Endodermal cell (in vitro differentiated cells): ENCODE measurements at regions not wholly inside any gene's neighbourhood (a gene's known extent, or its start where the extent isn't known, plus 50 kb on each side); places are given as distances from the start of the nearest gene placed in this dataset.

Experiments used
- DNase-seq: peaks from one replicate; pipeline ENCODE4 v3.0.0-alpha.2; 2017
- H3K27ac ChIP-seq: 2 replicates; pipeline ENCODE4 v1.5.1; 2013; ENCODE audit warnings: mild to moderate bottlenecking, low read depth, low read length, moderate library complexity
- H3K27me3 ChIP-seq: 2 replicates; pipeline ENCODE4 v1.6.1; 2013; ENCODE audit warnings: mild to moderate bottlenecking, low read length, moderate library complexity; ENCODE audit not compliant: insufficient read depth, control insufficient read depth, poor library complexity, severe bottlenecking
- H3K36me3 ChIP-seq: 2 replicates; pipeline ENCODE4 v1.7.0; 2013; ENCODE audit warnings: mild to moderate bottlenecking, low read length, moderate library complexity; ENCODE audit not compliant: control insufficient read depth, insufficient read depth
- H3K4me1 ChIP-seq: one replicate; pipeline ENCODE4 v1.7.0; 2013; ENCODE audit warnings: low read length; ENCODE audit not compliant: control insufficient read depth, insufficient read depth
- H3K4me3 ChIP-seq: 2 replicates; pipeline ENCODE4 v1.5.1; 2013; ENCODE audit warnings: mild to moderate bottlenecking, low read length, moderate library complexity
- H3K9ac ChIP-seq: 2 replicates; pipeline ENCODE4 v1.6.1; 2013; ENCODE audit warnings: mild to moderate bottlenecking, low read length, moderate library complexity; ENCODE audit not compliant: poor library complexity, severe bottlenecking; ENCODE audit errors: extremely low read depth
- H3K9me3 ChIP-seq: 2 replicates; pipeline ENCODE4 v1.6.1; 2013; ENCODE audit warnings: mild to moderate bottlenecking, low read length, moderate library complexity; ENCODE audit not compliant: control insufficient read depth
- H3K27ac Mint-ChIP-seq: 2 replicates; pipeline ENCODE4 v1.8.0; 2020; ENCODE audit warnings: mixed read lengths
- H3K27me3 Mint-ChIP-seq: 2 replicates; pipeline ENCODE4 v1.8.0; 2021; ENCODE audit warnings: mild to moderate bottlenecking, mixed read lengths; ENCODE audit not compliant: insufficient read depth
- H3K36me3 Mint-ChIP-seq: 2 replicates; pipeline ENCODE4 v1.8.0; 2020; ENCODE audit warnings: low read depth, mixed read lengths
- H3K4me1 Mint-ChIP-seq: 2 replicates; pipeline ENCODE4 v1.8.0; 2020; ENCODE audit warnings: mixed read lengths
- H3K4me3 Mint-ChIP-seq: 2 replicates; pipeline ENCODE4 v1.8.0; 2020; ENCODE audit warnings: mild to moderate bottlenecking, moderate library complexity, mixed read lengths
- H3K9me3 Mint-ChIP-seq: 2 replicates; pipeline ENCODE4 v1.8.0; 2020; ENCODE audit warnings: mild to moderate bottlenecking, mixed read lengths
- CTCF ChIP-seq: fragments of 200-600 bp; sonication (generic); conservative IDR thresholded peaks from 2 replicates; pipeline ENCODE4 v1.5.0; 2021; ENCODE audit warnings: antibody characterized with exemption, mild to moderate bottlenecking
- WGBS, 2 experiments: methylation state at CpG; one replicate each; pipeline versions ENCODE4 v1.1.5 to v1.1.7; 2013; ENCODE audit warnings: missing lambda C conversion rate in 2 of 2, mixed read lengths in 1 of 2; ENCODE audit not compliant: insufficient coverage in 1 of 2, insufficient read length in 1 of 2; 5-methylcytosine and 5-hydroxymethylcytosine counted together

GRCh38 chr3:127088511-127089351 is 104.2 kb upstream of the PRR23E start:
- 83 to 90% methylated on average over 15 to 20 of the region's 20 CpGs for WGBS, 2 experiments
- TF ChIP-seq CTCF = peak; percentile 26
- H3K9me3 Mint-ChIP-seq = no peaks in the 10 kb centered on the region

DNA sequence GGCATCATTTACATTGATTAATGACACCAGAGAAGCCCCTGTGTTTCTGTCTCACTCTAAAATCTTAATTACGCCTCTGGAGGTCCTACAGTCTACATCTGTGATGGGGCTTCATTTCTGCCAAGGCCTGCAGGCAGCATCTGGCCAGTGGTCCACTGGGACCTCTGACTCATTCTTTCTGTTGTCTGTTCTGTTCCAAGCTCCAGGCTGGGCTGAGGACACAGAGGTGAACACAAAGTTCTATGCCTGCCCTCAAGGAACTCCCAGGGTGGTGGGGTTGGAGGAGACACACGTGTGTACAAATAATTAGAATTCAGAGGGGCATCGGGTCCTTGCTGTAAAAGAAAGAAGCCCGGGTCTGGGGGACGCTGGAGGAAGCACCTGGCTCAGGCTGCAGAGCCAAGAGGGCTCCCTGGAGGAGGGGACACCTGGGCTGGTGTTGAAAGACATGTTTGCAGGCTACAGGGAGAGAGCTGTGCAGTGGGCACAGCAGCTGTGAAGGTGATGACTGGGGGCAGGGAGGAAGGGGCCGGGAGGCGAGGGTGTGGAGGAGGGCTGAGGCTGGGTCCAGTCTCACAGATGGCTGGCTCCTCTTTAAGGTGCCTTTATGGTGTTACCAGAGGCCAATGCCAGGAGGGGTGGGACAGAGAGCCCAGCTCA is 103.3 kb upstream of the PRR23E start:
- Mint-ChIP-seq H3K27ac (no peak overlapping the region), H3K36me3 (no peaks in the 10 kb centered on the region), H3K4me1 (no peaks in the 10 kb centered on the region), H3K27me3 (no peaks in the 10 kb centered on the region), H3K4me3 (no peak overlapping the region), H3K9me3 (no peaks in the 10 kb centered on the region)
- 89 to 92% methylated on average over 6 to 7 of the region's 7 CpGs for WGBS, 2 experiments
- no peak for TF ChIP-seq CTCF
- H3K9ac ChIP-seq = no peak overlapping the region
- H3K36me3 ChIP-seq = no peaks in the 10 kb centered on the region
- no peak for DNase-seq
- H3K27me3 ChIP-seq = no peaks in the 10 kb centered on the region
- H3K27ac ChIP-seq = peak overlapping the region; percentile 64
- no peaks in the 10 kb centered on the region for H3K4me1 ChIP-seq
- no peaks in the 10 kb centered on the region for H3K9me3 ChIP-seq
- H3K4me3 ChIP-seq = no peak overlapping the region

More at GRCh38 chr3:127088511-127089351, 104.2 kb upstream of the PRR23E start:
- peak; percentile 62 for DNase-seq
- H3K27me3 Mint-ChIP-seq = peaks cover 1% of the 10 kb centered on the region
- H3K4me3 Mint-ChIP-seq = no peak overlapping the region
- no peaks in the 10 kb centered on the region for H3K4me1 ChIP-seq
- no peaks in the 10 kb centered on the region for H3K27me3 ChIP-seq
- H3K9ac ChIP-seq = no peak overlapping the region
- H3K27ac ChIP-seq = peak overlapping the region; percentile 64
- H3K4me1 Mint-ChIP-seq = no peaks in the 10 kb centered on the region
- H3K36me3 Mint-ChIP-seq = no peaks in the 10 kb centered on the region
- H3K36me3 ChIP-seq = no peaks in the 10 kb centered on the region
- H3K27ac Mint-ChIP-seq = peak overlapping the region; percentile 49
- no peak overlapping the region for H3K4me3 ChIP-seq
- no peaks in the 10 kb centered on the region for H3K9me3 ChIP-seq

- no peak overlapping the region for H3K27ac ChIP-seq
- 92% methylated on average over 11 to 14 of the region's 14 CpGs for WGBS, 2 experiments
Measured at GRCh38 chr3:127090218-127091160, 102.4 kb upstream of the PRR23E start.

More at GRCh38 chr3:127090218-127091160, 102.4 kb upstream of the PRR23E start:
- H3K36me3 ChIP-seq = no peaks in the 10 kb centered on the region
- Mint-ChIP-seq H3K4me1 (no peaks in the 10 kb centered on the region), H3K27me3 (no peaks in the 10 kb centered on the region), H3K36me3 (no peaks in the 10 kb centered on the region), H3K9me3 (peaks cover 2% of the 10 kb centered on the region), H3K4me3 (no peak overlapping the region), H3K27ac (no peak overlapping the region)
- no peak for DNase-seq
- H3K27me3 ChIP-seq = no peaks in the 10 kb centered on the region
- TF ChIP-seq CTCF = no peak
- no peak overlapping the region for H3K9ac ChIP-seq
- no peak overlapping the region for H3K4me3 ChIP-seq
- H3K4me1 ChIP-seq = no peaks in the 10 kb centered on the region
- no peaks in the 10 kb centered on the region for H3K9me3 ChIP-seq
